Progenitor cell of endocrine pancreas (in vitro differentiated cells): ENCODE measurements at regions not wholly inside any gene's neighbourhood (a gene's known extent, or its start where the extent isn't known, plus 50 kb on each side); places are given as distances from the start of the nearest gene placed in this dataset.

ENCODE experiments used
- DNase-seq: peaks from one replicate; pipeline ENCODE4 v3.0.0; 2021; ENCODE audit warnings: low spot score; ENCODE audit not compliant: unreplicated experiment
- H3K27ac Mint-ChIP-seq: 2 replicates; pipeline ENCODE4 v1.8.0; 2021; ENCODE audit warnings: mild to moderate bottlenecking, moderate library complexity, mixed read lengths
- H3K27me3 Mint-ChIP-seq: 2 replicates; pipeline ENCODE4 v1.8.0; 2021; ENCODE audit warnings: mixed read lengths
- H3K36me3 Mint-ChIP-seq: 2 replicates; pipeline ENCODE4 v1.8.0; 2022; ENCODE audit warnings: mixed read lengths; ENCODE audit not compliant: insufficient read depth
- H3K4me1 Mint-ChIP-seq: 2 replicates; pipeline ENCODE4 v1.8.0; 2021; ENCODE audit warnings: low read depth, mixed read lengths
- H3K4me3 Mint-ChIP-seq: 2 replicates; pipeline ENCODE4 v1.8.0; 2021; ENCODE audit warnings: low read depth, mild to moderate bottlenecking, moderate library complexity, mixed read lengths
- H3K9me3 Mint-ChIP-seq: 2 replicates; pipeline ENCODE4 v1.8.0; 2021; ENCODE audit warnings: low read depth, mixed read lengths
- CTCF ChIP-seq: fragments of 200-600 bp; sonication (generic); IDR thresholded peaks from one replicate; pipeline ENCODE4 v1.5.0; 2021; ENCODE audit warnings: antibody characterized with exemption, mild to moderate bottlenecking; ENCODE audit not compliant: unreplicated experiment

GRCh38 chr18:39761273-39761672, 2193.8 kb upstream of the PIK3C3 start:
- H3K27ac Mint-ChIP-seq, result no peak overlapping the region
- no peaks in the 10 kb centered on the region for H3K36me3 Mint-ChIP-seq
- no peak for TF ChIP-seq CTCF
- H3K4me1 Mint-ChIP-seq, result peaks cover 2% of the 10 kb centered on the region
- H3K4me3 Mint-ChIP-seq, result no peak overlapping the region
- no peaks in the 10 kb centered on the region for H3K27me3 Mint-ChIP-seq
- DNase-seq, result no peak
- H3K9me3 Mint-ChIP-seq, result no peaks in the 10 kb centered on the region

- Mint-ChIP-seq H3K27ac (no peak overlapping the region), H3K4me1 (no peaks in the 10 kb centered on the region), H3K9me3 (no peaks in the 10 kb centered on the region), H3K36me3 (no peaks in the 10 kb centered on the region), H3K27me3 (no peaks in the 10 kb centered on the region), H3K4me3 (no peak overlapping the region)
- no peak for DNase-seq
- TF ChIP-seq CTCF, result no peak
Measured at GRCh38 chr18:39759926-39760325, 2194.3 kb upstream of the CELF4 start.

- peaks cover 8% of the 10 kb centered on the region for H3K9me3 Mint-ChIP-seq
Measured at GRCh38 chr18:39753178-39753577, 2187.6 kb upstream of the CELF4 start.

GRCh38 chr18:39752351-39752750, 2186.8 kb upstream of the CELF4 start:
- Mint-ChIP-seq H3K36me3 (peaks cover 6% of the 10 kb centered on the region), H3K27me3 (no peaks in the 10 kb centered on the region), H3K27ac (no peak overlapping the region), H3K4me3 (no peak overlapping the region), H3K9me3 (peaks cover 12% of the 10 kb centered on the region), H3K4me1 (no peaks in the 10 kb centered on the region)
- DNase-seq, result no peak
- no peak for TF ChIP-seq CTCF

More at GRCh38 chr18:39753178-39753577, 2187.6 kb upstream of the CELF4 start:
- DNase-seq, result no peak
- Mint-ChIP-seq H3K27me3 (no peaks in the 10 kb centered on the region), H3K4me3 (no peak overlapping the region), H3K4me1 (no peaks in the 10 kb centered on the region), H3K27ac (no peak overlapping the region), H3K36me3 (peaks cover 4% of the 10 kb centered on the region)
- no peak for TF ChIP-seq CTCF

GRCh38 chr18:39751921-39752320, 2186.3 kb upstream of the CELF4 start:
- Mint-ChIP-seq H3K27ac (no peak overlapping the region), H3K9me3 (peaks cover 12% of the 10 kb centered on the region), H3K4me3 (no peak overlapping the region), H3K27me3 (no peaks in the 10 kb centered on the region), H3K4me1 (no peaks in the 10 kb centered on the region), H3K36me3 (peaks cover 6% of the 10 kb centered on the region)
- no peak for DNase-seq
- no peak for TF ChIP-seq CTCF
